HG03521 (cell line): ENCODE measurements at regions not wholly inside any gene's neighbourhood (a gene's known extent, or its start where the extent isn't known, plus 50 kb on each side); places are given as distances from the start of the nearest gene placed in this dataset.

Source experiments
- ATAC-seq: cut with Tn5 transposase; IDR thresholded peaks from one replicate; pipeline ENCODE4 v1.9.1; 2021; ENCODE audit warnings: mild to moderate bottlenecking, moderate library complexity; ENCODE audit not compliant: unreplicated experiment

- no peak for ATAC-seq
Measured at GRCh38 chr1:95426772-95427171, 192.8 kb downstream of the RWDD3 start.

- ATAC-seq: no peak
Measured at GRCh38 chr1:95427525-95427924, 193.5 kb downstream of the RWDD3 start.

DNA sequence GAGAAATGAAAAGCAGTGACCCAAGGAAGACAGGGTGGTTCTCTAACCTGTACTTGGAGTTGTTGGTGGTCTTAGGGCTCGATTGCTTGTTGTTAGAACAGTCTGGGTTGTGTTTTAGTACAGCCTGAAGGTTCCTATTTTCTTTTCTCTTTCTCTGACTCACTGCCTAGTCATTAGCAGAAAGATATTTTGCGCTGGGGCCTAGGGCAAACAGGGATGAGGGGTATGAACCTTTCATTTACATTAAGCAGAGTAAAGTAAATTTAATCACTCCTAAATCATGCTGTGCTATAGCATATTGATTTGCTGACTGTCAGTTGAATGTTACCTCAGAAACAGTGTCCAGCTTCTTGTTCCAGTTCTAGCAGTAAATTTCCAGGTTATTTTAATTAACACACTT lies 197.2 kb downstream of the RWDD3 start:
- no peak for ATAC-seq

DNA sequence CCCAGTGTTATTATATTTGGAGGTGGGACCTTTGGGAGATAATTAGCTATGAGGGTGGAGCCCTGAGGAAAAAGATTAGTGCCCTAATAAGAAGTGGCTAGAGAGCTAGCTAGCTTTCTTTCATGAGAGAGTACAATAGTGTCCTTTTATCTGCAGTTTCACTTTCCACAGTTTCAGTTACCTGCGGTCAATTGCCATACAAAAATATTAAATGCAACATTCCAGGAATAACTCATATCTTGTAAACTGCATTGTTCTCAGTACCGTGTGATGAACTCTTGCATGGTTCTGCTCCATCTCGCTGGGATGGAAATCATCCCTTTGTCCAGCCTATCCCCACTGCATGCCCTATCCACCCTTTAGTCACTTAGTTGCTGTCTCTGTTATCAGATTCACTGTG lies 201.6 kb downstream of the RWDD3 start:
- ATAC-seq: no peak

GRCh38 chr1:95437011-95437410 lies 203.0 kb downstream of the RWDD3 start:
- ATAC-seq: no peak

GRCh38 chr1:95437781-95438180 lies 203.8 kb downstream of the RWDD3 start:
- no peak for ATAC-seq

GRCh38 chr1:95438218-95438948 lies 204.4 kb downstream of the RWDD3 start:
- ATAC-seq: no peak

GRCh38 chr1:95440511-95440910 lies 206.5 kb downstream of the RWDD3 start:
- no peak for ATAC-seq

DNA sequence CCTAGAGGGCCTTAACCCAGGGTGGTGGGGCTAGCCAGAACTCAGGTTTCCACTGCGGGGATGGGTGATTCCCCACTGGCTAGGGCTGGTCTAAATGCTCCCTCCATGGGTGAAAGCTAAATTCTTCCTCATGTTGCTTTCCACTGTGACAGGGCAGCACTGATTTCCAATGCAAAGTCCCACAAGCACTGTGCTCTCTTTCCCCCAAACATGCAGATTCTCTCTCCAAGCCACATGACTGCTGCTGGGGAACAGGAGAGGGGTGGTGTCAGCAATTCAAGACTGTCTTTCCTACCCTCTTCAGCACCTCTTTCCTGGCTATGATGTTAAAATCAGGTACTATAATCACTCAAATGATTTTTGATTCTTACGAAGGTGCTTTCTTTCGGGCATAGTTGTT lies 215.5 kb downstream of the RWDD3 start:
- no peak for ATAC-seq

- no peak for ATAC-seq
Measured at GRCh38 chr1:95451054-95451453, 217.0 kb downstream of the RWDD3 start.

DNA sequence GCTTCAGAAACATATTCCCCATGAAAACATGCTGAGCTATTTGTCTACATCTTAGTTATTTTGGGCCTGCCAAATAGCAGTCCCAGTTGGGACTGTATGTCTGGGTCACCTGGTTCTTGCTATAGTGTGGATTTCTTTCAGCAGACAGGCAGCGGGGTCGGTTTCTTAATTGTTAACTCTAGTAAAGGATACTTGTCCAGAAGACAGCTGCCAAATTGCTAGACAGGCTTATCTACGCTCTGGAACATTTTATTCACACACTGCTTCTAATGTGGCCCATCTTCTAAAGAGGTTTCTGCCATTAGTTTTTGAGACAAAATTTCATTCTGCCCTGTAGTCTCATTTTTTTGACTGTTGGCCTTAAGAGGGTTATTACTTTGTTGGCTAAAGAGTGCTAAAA lies 217.9 kb downstream of the RWDD3 start:
- no peak for ATAC-seq

DNA sequence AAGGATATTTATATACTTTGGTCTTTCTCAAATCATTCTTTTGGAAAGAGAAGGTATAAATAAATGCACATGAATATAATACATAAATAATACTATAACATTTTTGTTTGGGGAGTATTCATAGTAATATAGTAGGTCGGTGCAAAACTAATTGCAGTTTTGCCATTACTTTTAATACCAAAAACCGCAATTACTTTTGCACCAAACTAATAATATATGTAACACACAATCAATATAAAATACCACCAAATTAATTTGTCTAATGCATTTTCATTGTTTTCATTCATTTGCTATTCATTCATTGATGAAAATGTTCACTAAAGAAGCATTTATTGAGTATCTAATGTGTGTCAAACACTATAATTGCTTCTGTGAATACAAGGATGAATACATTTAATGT lies 219.0 kb downstream of the RWDD3 start:
- ATAC-seq: no peak

GRCh38 chr1:95467036-95467435 lies 233.0 kb downstream of the RWDD3 start:
- ATAC-seq: no peak

GRCh38 chr1:95475686-95476457 lies 241.9 kb downstream of the RWDD3 start:
- no peak for ATAC-seq

- ATAC-seq: no peak
Measured at GRCh38 chr1:95496307-95496706, 262.3 kb downstream of the RWDD3 start.

DNA sequence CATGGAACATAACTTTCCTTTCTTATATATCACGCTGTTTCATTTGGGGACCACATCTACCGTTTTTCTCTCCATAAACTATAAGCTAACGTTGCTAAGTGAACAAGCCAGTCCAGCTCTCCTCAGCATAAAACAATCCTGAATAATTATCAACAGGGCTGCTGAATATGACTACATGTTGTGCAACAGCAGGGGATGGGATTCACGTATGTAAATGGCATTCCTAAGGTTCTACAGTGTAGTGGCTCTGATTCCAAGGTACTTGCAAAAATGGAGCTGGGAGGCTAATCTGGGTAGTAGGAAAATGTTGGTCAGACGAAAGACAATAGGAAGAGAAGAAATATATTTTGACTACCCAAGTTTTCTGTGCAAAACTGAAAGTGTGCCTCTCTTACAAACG lies 262.8 kb downstream of the RWDD3 start:
- ATAC-seq: no peak

- no peak for ATAC-seq
Measured at GRCh38 chr1:95497566-95497965, 263.6 kb downstream of the RWDD3 start.

DNA sequence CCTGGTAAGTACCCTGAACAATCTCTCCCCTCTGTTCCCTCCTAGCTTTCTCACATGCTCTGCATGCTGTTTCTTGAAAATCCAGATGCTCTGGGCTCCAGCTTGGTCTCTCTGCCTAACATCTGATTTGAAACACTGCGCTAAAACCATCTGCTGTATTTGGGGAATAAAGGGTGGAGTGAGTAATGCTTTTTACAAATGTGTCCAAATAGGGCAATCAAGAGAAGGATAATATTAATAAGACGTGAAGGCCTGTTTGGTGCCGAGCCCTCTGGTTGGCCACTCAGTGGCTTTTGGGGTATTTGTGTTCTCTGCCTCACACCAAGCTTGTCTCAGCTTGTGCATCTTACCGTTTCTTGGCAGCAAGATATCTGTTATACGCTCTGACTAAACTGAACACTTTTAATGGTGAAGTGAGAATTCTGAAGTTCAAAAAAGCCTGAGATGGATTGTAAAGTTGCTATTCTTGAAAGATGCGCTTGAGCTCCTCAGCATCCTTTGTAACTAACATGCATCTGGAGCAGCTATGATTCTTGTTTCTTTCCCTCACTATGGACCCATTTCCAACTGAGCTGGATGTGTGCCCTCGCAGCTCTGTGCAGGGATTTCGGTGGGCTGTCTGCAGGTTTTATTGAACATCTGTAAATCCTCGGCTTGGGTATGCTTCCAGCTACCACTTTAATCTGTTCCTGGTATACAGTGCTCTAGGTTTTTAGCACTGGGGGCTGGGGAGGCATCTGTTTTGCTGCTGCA lies 269.4 kb downstream of the RWDD3 start:
- ATAC-seq: no peak

DNA sequence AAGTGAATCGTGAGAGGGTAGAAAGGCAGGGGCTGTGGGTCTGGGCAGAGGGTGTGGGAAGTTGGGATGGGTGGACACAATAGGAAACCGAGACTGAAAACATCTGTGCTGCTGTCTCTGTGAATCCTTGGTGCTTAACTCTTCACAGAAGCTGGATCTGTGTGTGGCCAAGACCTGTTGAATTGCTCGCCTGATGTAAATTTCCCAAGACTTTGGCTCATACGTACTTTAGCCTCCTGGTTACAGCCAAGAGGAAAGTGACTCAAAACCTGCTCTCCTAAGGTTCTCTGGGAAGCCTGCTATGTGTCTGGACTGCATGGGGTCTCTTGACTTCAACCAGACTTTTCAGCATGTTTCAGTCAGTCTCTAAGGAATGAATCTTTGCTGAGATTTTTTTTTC lies 270.3 kb downstream of the RWDD3 start:
- ATAC-seq: no peak

DNA sequence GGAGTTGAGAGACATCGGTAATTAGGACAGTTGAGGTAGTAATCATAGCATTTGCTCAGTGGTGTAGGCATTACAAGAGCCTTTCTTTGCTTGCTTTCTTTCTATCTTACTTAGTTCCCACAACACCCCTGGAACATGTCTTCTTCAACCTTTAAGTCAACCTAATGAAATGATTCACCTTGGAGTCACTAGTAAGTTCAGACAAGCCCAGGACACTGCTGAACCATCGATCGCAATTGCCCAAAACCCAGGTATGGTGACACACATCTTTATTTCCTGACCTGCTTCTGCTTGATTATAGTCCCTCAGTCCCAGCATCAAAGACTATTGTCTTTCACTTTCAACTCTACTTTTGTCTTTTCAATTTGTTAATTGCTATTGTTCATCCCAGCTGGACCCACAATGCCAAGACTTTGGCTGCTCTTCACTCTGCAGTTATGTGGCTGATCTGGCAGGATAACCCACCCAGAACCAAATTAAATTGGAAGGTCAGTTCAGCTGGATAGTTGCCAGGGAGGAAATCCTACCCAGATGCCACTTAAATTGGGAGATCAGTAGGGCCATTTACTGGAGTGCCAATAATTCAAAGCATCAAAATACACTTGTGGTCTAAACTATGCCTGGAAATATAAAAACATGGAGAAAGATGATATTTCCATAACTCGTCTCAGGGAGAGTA lies 272.9 kb downstream of the RWDD3 start:
- no peak for ATAC-seq

GRCh38 chr1:95509989-95510388 lies 276.0 kb downstream of the RWDD3 start:
- no peak for ATAC-seq
